HepG2 (cell line): ENCODE measurements at regions not wholly inside any gene's neighbourhood (a gene's known extent, or its start where the extent isn't known, plus 50 kb on each side); places are given as distances from the start of the nearest gene placed in this dataset.

ENCODE experiments used
- CREB1 ChIP-seq, 2 experiments: fragments of 450-650 bp in 1 of 2; IDR thresholded peaks; 2 replicates each; pipeline ENCODE4 v1.6.1; 2016 to 2017; ENCODE audit warnings: control low read depth in 1 of 2, mild to moderate bottlenecking in 1 of 2, missing compliant biosample characterization in 1 of 2, missing genetic modification characterization in 1 of 2
- ELF4 ChIP-seq: sonication (generic); formaldehyde crosslinking; IDR thresholded peaks from 2 replicates; pipeline ENCODE4 v1.5.0; 2020; ENCODE audit warnings: missing genetic modification reagents, mild to moderate bottlenecking, moderate library complexity, borderline replicate concordance
- NR2C2 ChIP-seq: sonication (generic); formaldehyde crosslinking; IDR thresholded peaks from 2 replicates; pipeline ENCODE4 v1.4.0; 2020; ENCODE audit warnings: missing genetic modification reagents, mild to moderate bottlenecking, moderate library complexity, borderline replicate concordance
- SETDB1 ChIP-seq: sonication (generic); formaldehyde crosslinking; IDR thresholded peaks from 2 replicates; pipeline ENCODE4 v1.5.1; 2020; ENCODE audit warnings: missing genetic modification reagents, mild to moderate bottlenecking, borderline replicate concordance
- ZNF501 ChIP-seq: sonication (generic); formaldehyde crosslinking; IDR thresholded peaks from 2 replicates; pipeline ENCODE4 v1.5.1; 2020; ENCODE audit warnings: mild to moderate bottlenecking, moderate library complexity, missing genetic modification reagents
- ZNF552 ChIP-seq: sonication (generic); formaldehyde crosslinking; IDR thresholded peaks from 2 replicates; pipeline ENCODE4 v1.9.0; 2022; ENCODE audit warnings: missing genetic modification reagents, mild to moderate bottlenecking, borderline replicate concordance
- TF ChIP-seq, protein P1 (sequence below): sonication (generic); formaldehyde crosslinking; IDR thresholded peaks from 2 replicates; pipeline ENCODE4 v1.4.0; 2020; ENCODE audit warnings: missing genetic modification reagents

DNA sequence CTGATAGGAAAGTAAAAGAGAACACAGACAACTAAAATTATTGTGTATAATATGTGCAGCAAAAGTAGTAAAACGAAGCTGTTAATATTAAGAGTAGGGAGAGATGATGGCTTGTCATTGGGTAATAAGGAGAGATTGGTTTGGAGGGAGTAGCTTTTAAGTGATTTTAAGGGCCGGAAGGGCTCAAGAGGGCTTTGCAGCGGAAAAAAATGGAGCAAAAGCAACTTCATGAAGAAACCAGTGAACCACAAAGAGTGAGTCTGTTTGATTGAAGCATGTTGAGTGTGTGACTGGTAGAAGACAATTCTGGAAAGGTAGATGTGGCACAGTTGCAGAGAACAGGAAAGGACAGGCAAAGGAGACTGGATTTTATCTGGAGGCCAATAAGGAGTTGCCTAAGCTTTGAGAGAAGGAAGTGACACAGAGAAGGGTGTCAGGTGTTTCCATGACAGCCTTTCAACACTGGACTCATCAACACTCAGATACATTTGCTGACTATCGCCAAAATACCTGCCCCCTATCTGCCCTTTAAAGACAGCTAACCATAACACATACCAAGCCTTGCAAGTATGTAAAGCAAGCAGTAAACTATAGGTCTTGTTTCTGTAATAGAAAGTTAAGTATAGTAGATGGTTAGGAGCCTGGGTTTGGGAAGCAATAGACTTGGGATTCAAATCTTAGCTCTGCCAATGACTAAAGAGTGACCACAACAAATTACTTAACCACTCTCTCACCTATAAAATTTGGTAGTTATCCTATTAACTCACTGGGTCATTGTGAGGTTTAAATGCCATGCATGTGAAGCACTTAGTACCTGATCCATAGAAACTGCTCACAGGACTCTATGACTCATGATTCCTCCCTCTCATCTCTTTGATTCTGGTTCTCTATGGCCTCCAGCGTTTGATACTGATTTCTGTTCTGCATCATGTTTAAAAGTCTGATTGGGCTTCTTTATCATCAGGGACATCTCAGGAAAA, 117.3 kb upstream of the LMNTD1 start:
- TF ChIP-seq ELF4 (CRISPR knock-in tag) (no peak), NR2C2 (CRISPR knock-in tag) (no peak), ZNF501 (no peak), ZNF552 (CRISPR knock-in tag) (no peak), SETDB1 (no peak), CREB1 (IDR thresholded peaks at IDR 0.05) (no peak), CREB1 (CRISPR knock-in tag; IDR thresholded peaks at IDR 0.05) (no peak)
- TF ChIP-seq, protein P1, sequence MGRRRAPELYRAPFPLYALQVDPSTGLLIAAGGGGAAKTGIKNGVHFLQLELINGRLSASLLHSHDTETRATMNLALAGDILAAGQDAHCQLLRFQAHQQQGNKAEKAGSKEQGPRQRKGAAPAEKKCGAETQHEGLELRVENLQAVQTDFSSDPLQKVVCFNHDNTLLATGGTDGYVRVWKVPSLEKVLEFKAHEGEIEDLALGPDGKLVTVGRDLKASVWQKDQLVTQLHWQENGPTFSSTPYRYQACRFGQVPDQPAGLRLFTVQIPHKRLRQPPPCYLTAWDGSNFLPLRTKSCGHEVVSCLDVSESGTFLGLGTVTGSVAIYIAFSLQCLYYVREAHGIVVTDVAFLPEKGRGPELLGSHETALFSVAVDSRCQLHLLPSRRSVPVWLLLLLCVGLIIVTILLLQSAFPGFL (CRISPR knock-in tag) = no peak
